ENCODE measurements at regions not wholly inside any gene's neighbourhood (a gene's known extent, or its start where the extent isn't known, plus 50 kb on each side); places are given as distances from the start of the nearest gene placed in this dataset.

DNA sequence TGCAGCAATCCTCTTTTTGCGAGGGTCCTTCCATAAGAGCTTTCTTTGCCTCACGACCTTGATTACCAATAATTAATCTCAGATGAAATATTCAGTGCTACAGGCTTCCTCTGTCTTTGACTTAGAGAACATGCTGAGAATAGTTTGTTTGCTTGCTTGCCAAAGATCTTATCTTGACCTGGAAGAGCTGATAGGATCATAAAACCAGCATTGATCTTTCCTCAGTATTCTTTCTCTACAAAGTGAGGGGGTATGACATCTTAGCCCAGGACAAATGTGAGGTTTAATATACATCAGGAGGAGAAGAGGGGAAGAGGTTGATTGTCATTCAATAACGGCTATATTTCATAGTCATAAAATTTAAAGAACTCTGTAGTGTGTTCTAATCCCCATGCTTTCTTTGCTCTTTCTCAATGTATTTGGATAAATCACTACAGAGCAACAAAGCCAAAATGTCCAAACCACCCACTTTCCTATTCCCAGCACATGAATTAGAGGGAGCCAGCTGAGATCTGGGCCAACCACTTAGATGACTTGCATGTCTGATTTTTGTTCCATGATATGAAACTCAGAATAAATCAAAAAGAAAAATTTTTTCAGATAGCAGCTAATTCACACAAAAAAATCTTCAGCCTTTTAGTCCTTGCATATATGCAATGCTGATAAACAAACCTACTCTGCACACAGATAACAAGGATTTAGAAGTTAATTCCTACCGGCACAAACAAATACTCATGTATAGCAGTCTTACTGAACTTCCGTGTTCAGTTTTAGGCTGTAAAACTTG is 50.5 kb upstream of the IPO9 start:
- DNase-seq = no peak
